ENCODE measurements at regions not wholly inside any gene's neighbourhood (a gene's known extent, or its start where the extent isn't known, plus 50 kb on each side); places are given as distances from the start of the nearest gene placed in this dataset.

- H3K79me2 ChIP-seq (ENCODE audit: insufficient read depth, low read length), result no peaks in the 10 kb centered on the region
- no peak overlapping the region for H2AFZ ChIP-seq (ENCODE audit: low read length)
These were observed 496.7 kb downstream of the SH2D4B start for GRCh38 chr10:81034383-81034782.

GRCh38 chr10:81036257-81036656 is 498.6 kb downstream of the SH2D4B start:
- Histone ChIP-seq H3K4me1 (ENCODE audit: insufficient read depth, low read length, severe bottlenecking) (no peaks in the 10 kb centered on the region), H3F3A (ENCODE audit: insufficient read depth, low read length) (no peaks in the 10 kb centered on the region), H3K36me3 (ENCODE audit: insufficient read depth, low read length) (no peaks in the 10 kb centered on the region), H3K79me2 (ENCODE audit: insufficient read depth, low read length) (no peaks in the 10 kb centered on the region), H3K9ac (ENCODE audit: low read length) (no peak overlapping the region), H3K4me3 (ENCODE audit: low read depth, low read length, poor library complexity, severe bottlenecking) (no peak overlapping the region), H4K20me1 (ENCODE audit: insufficient read depth, low read length) (no peaks in the 10 kb centered on the region), H3K9me2 (ENCODE audit: low read depth, low read length) (no peaks in the 10 kb centered on the region), H3K4me2 (ENCODE audit: low read length) (no peak overlapping the region), H2AFZ (ENCODE audit: low read length) (no peak overlapping the region), H3K9me3 (ENCODE audit: low read length) (no peaks in the 10 kb centered on the region), H3K27ac (ENCODE audit: low read depth, low read length, poor library complexity, severe bottlenecking) (no peak overlapping the region), H3K27me3 (ENCODE audit: insufficient read depth, low read length) (no peaks in the 10 kb centered on the region)
- TF ChIP-seq EZH2 (IDR thresholded peaks at IDR 0.05; ENCODE audit: borderline replicate concordance, low read length) (no peak), CTCF (IDR thresholded peaks at IDR 0.05; ENCODE audit: low read length) (no peak)

More at GRCh38 chr10:81034383-81034782, 496.7 kb downstream of the SH2D4B start:
- no peak overlapping the region for H3K4me3 ChIP-seq (ENCODE audit: low read depth, low read length, poor library complexity, severe bottlenecking)
- TF ChIP-seq EZH2 (IDR thresholded peaks at IDR 0.05; ENCODE audit: borderline replicate concordance, low read length) (no peak), CTCF (IDR thresholded peaks at IDR 0.05; ENCODE audit: low read length) (no peak)
- H4K20me1 ChIP-seq (ENCODE audit: insufficient read depth, low read length), result no peaks in the 10 kb centered on the region
- no peak overlapping the region for H3K4me2 ChIP-seq (ENCODE audit: low read length)
- H3F3A ChIP-seq (ENCODE audit: insufficient read depth, low read length), result no peaks in the 10 kb centered on the region
- H3K36me3 ChIP-seq (ENCODE audit: insufficient read depth, low read length), result no peaks in the 10 kb centered on the region
- H3K27me3 ChIP-seq (ENCODE audit: insufficient read depth, low read length), result no peaks in the 10 kb centered on the region
- H3K9me3 ChIP-seq (ENCODE audit: low read length), result no peaks in the 10 kb centered on the region
- no peaks in the 10 kb centered on the region for H3K9me2 ChIP-seq (ENCODE audit: low read depth, low read length)
- no peak overlapping the region for H3K27ac ChIP-seq (ENCODE audit: low read depth, low read length, poor library complexity, severe bottlenecking)
- no peak overlapping the region for H3K9ac ChIP-seq (ENCODE audit: low read length)
- H3K4me1 ChIP-seq (ENCODE audit: insufficient read depth, low read length, severe bottlenecking), result no peaks in the 10 kb centered on the region

- no peaks in the 10 kb centered on the region for H3F3A ChIP-seq (ENCODE audit: insufficient read depth, low read length)
- H3K4me1 ChIP-seq (ENCODE audit: insufficient read depth, low read length, severe bottlenecking), result no peaks in the 10 kb centered on the region
- no peaks in the 10 kb centered on the region for H3K9me3 ChIP-seq (ENCODE audit: low read length)
- no peaks in the 10 kb centered on the region for H3K79me2 ChIP-seq (ENCODE audit: insufficient read depth, low read length)
- no peaks in the 10 kb centered on the region for H3K27me3 ChIP-seq (ENCODE audit: insufficient read depth, low read length)
- no peak for TF ChIP-seq EZH2 (IDR thresholded peaks at IDR 0.05; ENCODE audit: borderline replicate concordance, low read length)
- no peak for TF ChIP-seq CTCF (IDR thresholded peaks at IDR 0.05; ENCODE audit: low read length)
- no peak overlapping the region for H3K4me2 ChIP-seq (ENCODE audit: low read length)
- no peaks in the 10 kb centered on the region for H3K36me3 ChIP-seq (ENCODE audit: insufficient read depth, low read length)
- H3K27ac ChIP-seq (ENCODE audit: low read depth, low read length, poor library complexity, severe bottlenecking), result no peak overlapping the region
- H4K20me1 ChIP-seq (ENCODE audit: insufficient read depth, low read length), result no peaks in the 10 kb centered on the region
- H3K9me2 ChIP-seq (ENCODE audit: low read depth, low read length), result no peaks in the 10 kb centered on the region
- no peak overlapping the region for H2AFZ ChIP-seq (ENCODE audit: low read length)
- H3K9ac ChIP-seq (ENCODE audit: low read length), result no peak overlapping the region
- no peak overlapping the region for H3K4me3 ChIP-seq (ENCODE audit: low read depth, low read length, poor library complexity, severe bottlenecking)
These were observed 502.3 kb downstream of the SH2D4B start for GRCh38 chr10:81040031-81040430.
